Bronchial epithelial cell (primary cell): ENCODE measurements at regions not wholly inside any gene's neighbourhood (a gene's known extent, or its start where the extent isn't known, plus 50 kb on each side); places are given as distances from the start of the nearest gene placed in this dataset.

Experiments used
- DNase-seq: peaks from one replicate; pipeline ENCODE4 v3.0.0-alpha.2; 2010; ENCODE audit warnings: low read depth
- FAIRE-seq: peaks from 2 replicates; lab custom pipeline; 2011; peaks lifted over from hg19 to GRCh38; lab: Jason Lieb, UNC
- H3K27me3 ChIP-seq: 2 replicates; pipeline ENCODE4 v1.5.1; 2011; ENCODE audit warnings: low read length; ENCODE audit not compliant: control insufficient read depth, insufficient read depth
- H3K36me3 ChIP-seq: 2 replicates; pipeline ENCODE4 v1.5.1; 2011; ENCODE audit warnings: low read length; ENCODE audit not compliant: control insufficient read depth, insufficient read depth
- H3K4me3 ChIP-seq: 2 replicates; pipeline ENCODE4 v1.5.1; 2011; ENCODE audit warnings: mild to moderate bottlenecking, low read depth, low read length, control low read depth
- TF ChIP-seq, protein P1 (sequence below): IDR thresholded peaks from 2 replicates; pipeline ENCODE4 v1.5.1; 2011; ENCODE audit warnings: mild to moderate bottlenecking, moderate library complexity, low read length, control low read depth, inconsistent platforms; ENCODE audit not compliant: insufficient read depth, severe bottlenecking

GRCh38 chr3:30554317-30554690, 52.1 kb upstream of the TGFBR2 start:
- FAIRE-seq (no peak), DNase-seq (no peak)
- Histone ChIP-seq H3K4me3 (no peak overlapping the region), H3K36me3 (no peaks in the 10 kb centered on the region), H3K27me3 (no peaks in the 10 kb centered on the region)
- TF ChIP-seq, protein P1, sequence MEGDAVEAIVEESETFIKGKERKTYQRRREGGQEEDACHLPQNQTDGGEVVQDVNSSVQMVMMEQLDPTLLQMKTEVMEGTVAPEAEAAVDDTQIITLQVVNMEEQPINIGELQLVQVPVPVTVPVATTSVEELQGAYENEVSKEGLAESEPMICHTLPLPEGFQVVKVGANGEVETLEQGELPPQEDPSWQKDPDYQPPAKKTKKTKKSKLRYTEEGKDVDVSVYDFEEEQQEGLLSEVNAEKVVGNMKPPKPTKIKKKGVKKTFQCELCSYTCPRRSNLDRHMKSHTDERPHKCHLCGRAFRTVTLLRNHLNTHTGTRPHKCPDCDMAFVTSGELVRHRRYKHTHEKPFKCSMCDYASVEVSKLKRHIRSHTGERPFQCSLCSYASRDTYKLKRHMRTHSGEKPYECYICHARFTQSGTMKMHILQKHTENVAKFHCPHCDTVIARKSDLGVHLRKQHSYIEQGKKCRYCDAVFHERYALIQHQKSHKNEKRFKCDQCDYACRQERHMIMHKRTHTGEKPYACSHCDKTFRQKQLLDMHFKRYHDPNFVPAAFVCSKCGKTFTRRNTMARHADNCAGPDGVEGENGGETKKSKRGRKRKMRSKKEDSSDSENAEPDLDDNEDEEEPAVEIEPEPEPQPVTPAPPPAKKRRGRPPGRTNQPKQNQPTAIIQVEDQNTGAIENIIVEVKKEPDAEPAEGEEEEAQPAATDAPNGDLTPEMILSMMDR = no peak

DNA sequence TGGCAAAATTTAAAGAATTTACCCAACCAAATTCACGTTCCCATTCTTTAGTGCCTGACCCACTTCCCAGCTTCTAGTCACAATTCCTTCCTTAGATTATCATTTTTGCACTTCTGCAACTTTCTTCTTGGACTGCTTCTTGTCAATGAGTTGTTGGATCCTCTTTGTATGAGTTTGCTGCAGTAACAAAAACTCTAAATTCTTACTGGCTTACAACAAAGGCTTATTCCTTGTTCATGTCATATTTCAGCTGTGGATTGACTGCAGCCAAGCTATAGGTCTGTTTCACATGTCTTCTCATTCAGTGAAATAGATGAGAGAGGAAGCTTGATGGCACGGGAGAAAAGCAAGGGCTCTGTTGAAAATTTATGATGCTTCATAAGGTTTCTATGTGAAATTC, 50.4 kb upstream of the TGFBR2 start:
- TF ChIP-seq, protein P1 = no peak
- H3K4me3 ChIP-seq = no peak overlapping the region
- H3K27me3 ChIP-seq = no peaks in the 10 kb centered on the region
- no peak for FAIRE-seq
- no peak for DNase-seq
- no peaks in the 10 kb centered on the region for H3K36me3 ChIP-seq
